SK-N-SH (cell line): ENCODE measurements at regions not wholly inside any gene's neighbourhood (a gene's known extent, or its start where the extent isn't known, plus 50 kb on each side); places are given as distances from the start of the nearest gene placed in this dataset.

Source experiments
- CTCF ChIA-PET: fragments of 300-600, 350-600 bp; formaldehyde crosslinking; extraction: SDS; loops from one replicate; lab custom pipeline; 2021; lab: Yijun Ruan, JAX
- POLR2A ChIA-PET: fragments of 350-600 bp; sonication (Branson Sonifier 250); formaldehyde crosslinking; extraction: SDS; loops from one replicate; lab custom pipeline; 2020; ENCODE audit warnings: antibody characterized with exemption, inconsistent platforms; lab: Yijun Ruan, JAX
- DNase-seq: peaks from one replicate; pipeline ENCODE4 v3.0.0; 2012
- H2AFZ ChIP-seq: fragments of 200-600 bp; sonication (generic); 2 replicates; pipeline ENCODE4 v1.8.1; 2016; ENCODE audit warnings: antibody characterized with exemption, mild to moderate bottlenecking, low read depth
- H3F3A ChIP-seq: fragments of 200-600 bp; sonication (generic); replicated peaks from 2 replicates; pipeline ENCODE3; 2016; ENCODE audit warnings: antibody characterized with exemption, mild to moderate bottlenecking; ENCODE audit not compliant: insufficient read depth
- H3K27ac ChIP-seq, 2 experiments: fragments of 200-500 bp in 1 of 2; fragments of 200-600 bp in 1 of 2; sonication (Bioruptor generic) in 1 of 2; sonication (generic), shearing (Covaris generic) in 1 of 2; 2 replicates each; pipeline versions ENCODE4 v1.5.1 to v1.6.1; 2014 to 2016; ENCODE audit warnings: low read depth in 2 of 2, inconsistent platforms in 1 of 2, low read length in 1 of 2, mild to moderate bottlenecking in 1 of 2, mixed read lengths in 1 of 2
- H3K27me3 ChIP-seq: fragments of 200-600 bp; sonication (generic), shearing (Covaris generic); 2 replicates; pipeline ENCODE4 v1.6.1; 2016; ENCODE audit warnings: mixed run types; ENCODE audit not compliant: insufficient read depth
- H3K36me3 ChIP-seq, 2 experiments: fragments of 200-500 bp in 1 of 2; fragments of 200-600 bp in 1 of 2; sonication (Bioruptor generic) in 1 of 2; sonication (generic) in 1 of 2; replicated peaks in 1 of 2; 2 replicates each; pipeline versions ENCODE3 to v1.5.1; 2014 to 2016; ENCODE audit warnings: low read length in 1 of 2, mild to moderate bottlenecking in 1 of 2; ENCODE audit not compliant: insufficient read depth in 2 of 2, control insufficient read depth in 1 of 2
- H3K4me1 ChIP-seq, 2 experiments: fragments of 200-500 bp in 1 of 2; fragments of 200-600 bp in 1 of 2; sonication (Bioruptor generic) in 1 of 2; sonication (generic), shearing (Covaris generic) in 1 of 2; 2 replicates each; pipeline versions ENCODE4 v1.5.1 to v1.6.1; 2014 to 2016; ENCODE audit warnings: low read depth in 1 of 2, low read length in 1 of 2, mixed run types in 1 of 2; ENCODE audit not compliant: insufficient read depth in 2 of 2, control insufficient read depth in 1 of 2
- H3K4me2 ChIP-seq: fragments of 200-600 bp; sonication (generic), shearing (Covaris generic); 2 replicates; pipeline ENCODE4 v1.6.1; 2017; ENCODE audit warnings: mixed run types
- H3K4me3 ChIP-seq, 2 experiments: fragments of 200-500 bp in 1 of 2; fragments of 200-600 bp in 1 of 2; sonication (Bioruptor generic) in 1 of 2; sonication (generic), shearing (Covaris generic) in 1 of 2; 2 replicates each; pipeline versions ENCODE4 v1.5.1 to v1.8.1; 2014 to 2016; ENCODE audit warnings: low read depth in 2 of 2, inconsistent platforms in 1 of 2, low read length in 1 of 2, mild to moderate bottlenecking in 1 of 2, mixed read lengths in 1 of 2, moderate library complexity in 1 of 2
- H3K79me2 ChIP-seq: fragments of 200-600 bp; sonication (generic); 2 replicates; pipeline ENCODE4 v1.8.1; 2017; ENCODE audit warnings: mild to moderate bottlenecking; ENCODE audit not compliant: insufficient read depth
- H3K9ac ChIP-seq: fragments of 200-600 bp; sonication (generic); 2 replicates; pipeline ENCODE4 v1.6.1; 2017; ENCODE audit warnings: mixed run types
- H3K9me2 ChIP-seq: fragments of 200-600 bp; sonication (generic); 2 replicates; pipeline ENCODE4 v1.6.1; 2017; ENCODE audit warnings: mixed run types
- H3K9me3 ChIP-seq: fragments of 200-600 bp; sonication (generic); 2 replicates; pipeline ENCODE4 v1.6.1; 2017; ENCODE audit warnings: mixed run types, mild to moderate bottlenecking, moderate library complexity
- H4K20me1 ChIP-seq: fragments of 200-600 bp; sonication (generic); 2 replicates; pipeline ENCODE4 v1.6.1; 2017; ENCODE audit warnings: mild to moderate bottlenecking, mixed run types; ENCODE audit not compliant: insufficient read depth
- EP300 ChIP-seq, 2 experiments: IDR thresholded peaks; 2 replicates each; pipeline versions ENCODE4 v1.4.0 to v1.6.1; 2012; ENCODE audit warnings: borderline replicate concordance in 1 of 2, low read depth in 1 of 2, low read length in 1 of 2
- EZH2phosphoT487 ChIP-seq: fragments of 200-600 bp; sonication (generic); IDR thresholded peaks from 2 replicates; pipeline ENCODE4 v1.6.1; 2017; ENCODE audit warnings: low read depth, mixed run types, mild to moderate bottlenecking, antibody characterized with exemption, moderate library complexity, borderline replicate concordance
- FOSL2 ChIP-seq: IDR thresholded peaks from 2 replicates; pipeline ENCODE4 v1.4.0; 2012; ENCODE audit warnings: low read depth, mild to moderate bottlenecking, moderate library complexity, borderline replicate concordance
- FOXJ3 ChIP-seq: sonication (generic); formaldehyde crosslinking; IDR thresholded peaks from 2 replicates; pipeline ENCODE4 v1.5.1; 2020; ENCODE audit warnings: mild to moderate bottlenecking, missing genetic modification reagents
- FOXM1 ChIP-seq: IDR thresholded peaks from 2 replicates; pipeline ENCODE4 v1.4.0; 2012; ENCODE audit warnings: low read depth, mild to moderate bottlenecking
- GATA2 ChIP-seq: sonication (generic); formaldehyde crosslinking; IDR thresholded peaks from 2 replicates; pipeline ENCODE4 v1.5.0; 2020; ENCODE audit warnings: mild to moderate bottlenecking, missing genetic modification reagents
- IRF3 ChIP-seq: fragments of 150-350 bp; IDR thresholded peaks from 2 replicates; pipeline ENCODE4 v1.6.1; 2016; ENCODE audit warnings: mild to moderate bottlenecking, low read depth, low read length
- JUND ChIP-seq: IDR thresholded peaks from 2 replicates; pipeline ENCODE4 v1.4.0; 2012
- NFIC ChIP-seq: IDR thresholded peaks from 2 replicates; pipeline ENCODE4 v1.4.0; 2012; ENCODE audit warnings: borderline replicate concordance
- POLR2AphosphoS5 ChIP-seq: IDR thresholded peaks from 2 replicates; pipeline ENCODE4 v1.6.1; 2012; ENCODE audit warnings: low read depth, low read length
- RCOR1 ChIP-seq: fragments of 150-350 bp; IDR thresholded peaks from 2 replicates; pipeline ENCODE4 v1.6.1; 2017; ENCODE audit warnings: antibody characterized with exemption, low read length
- RFX5 ChIP-seq: IDR thresholded peaks from 2 replicates; pipeline ENCODE4 v1.6.1; 2012; ENCODE audit warnings: mild to moderate bottlenecking, improper control_type of control experiment, low read length
- RXRA ChIP-seq: IDR thresholded peaks from 2 replicates; pipeline ENCODE4 v1.4.0; 2012; ENCODE audit warnings: low read depth, mild to moderate bottlenecking, borderline replicate concordance
- TCF12 ChIP-seq: IDR thresholded peaks from 2 replicates; pipeline ENCODE4 v1.4.0; 2012
- USF1 ChIP-seq: IDR thresholded peaks from 2 replicates; pipeline ENCODE4 v1.4.0; 2012; ENCODE audit warnings: low read depth, borderline replicate concordance
- WGBS: methylation state at CpG from one replicate; pipeline ENCODE4 v1.1.6; 2017; ENCODE audit warnings: low lambda C conversion rate; 5-methylcytosine and 5-hydroxymethylcytosine counted together
- TF ChIP-seq, protein P1 (sequence below): IDR thresholded peaks from 2 replicates; pipeline ENCODE4 v1.6.1; 2012; ENCODE audit warnings: mild to moderate bottlenecking, low read depth, low read length, moderate library complexity
- TF ChIP-seq, protein P2 (sequence below): fragments of 200-600 bp; sonication (generic); IDR thresholded peaks from 2 replicates; pipeline ENCODE4 v1.6.1; 2017; ENCODE audit warnings: antibody characterized with exemption, mild to moderate bottlenecking, moderate library complexity
- TF ChIP-seq, protein P3 (sequence below): IDR thresholded peaks from 2 replicates; pipeline ENCODE4 v1.4.0; 2012; ENCODE audit warnings: low read depth

- H3K27me3 ChIP-seq, result no peaks in the 10 kb centered on the region
- H3K27ac ChIP-seq, result no peak overlapping the region
- H3K9me3 ChIP-seq, result no peaks in the 10 kb centered on the region
- 100% methylated on average over 2 of the region's 2 CpGs for WGBS
- H3K9me2 ChIP-seq, result no peaks in the 10 kb centered on the region
- POLR2A ChIA-PET, result no interaction called here
- TF ChIP-seq EP300 (IDR thresholded peaks at IDR 0.05; ENCODE audit: borderline replicate concordance in 1 of 2, low read depth in 1 of 2, low read length in 1 of 2) (no peak), USF1 (no peak), TCF12 (no peak), RFX5 (no peak), FOSL2 (no peak), POLR2AphosphoS5 (no peak), IRF3 (no peak), EZH2phosphoT487 (no peak), FOXM1 (no peak), NFIC (no peak), RCOR1 (no peak), FOXJ3 (CRISPR knock-in tag) (no peak), RXRA (no peak), JUND (no peak), GATA2 (CRISPR knock-in tag) (no peak)
- TF ChIP-seq, protein P1, sequence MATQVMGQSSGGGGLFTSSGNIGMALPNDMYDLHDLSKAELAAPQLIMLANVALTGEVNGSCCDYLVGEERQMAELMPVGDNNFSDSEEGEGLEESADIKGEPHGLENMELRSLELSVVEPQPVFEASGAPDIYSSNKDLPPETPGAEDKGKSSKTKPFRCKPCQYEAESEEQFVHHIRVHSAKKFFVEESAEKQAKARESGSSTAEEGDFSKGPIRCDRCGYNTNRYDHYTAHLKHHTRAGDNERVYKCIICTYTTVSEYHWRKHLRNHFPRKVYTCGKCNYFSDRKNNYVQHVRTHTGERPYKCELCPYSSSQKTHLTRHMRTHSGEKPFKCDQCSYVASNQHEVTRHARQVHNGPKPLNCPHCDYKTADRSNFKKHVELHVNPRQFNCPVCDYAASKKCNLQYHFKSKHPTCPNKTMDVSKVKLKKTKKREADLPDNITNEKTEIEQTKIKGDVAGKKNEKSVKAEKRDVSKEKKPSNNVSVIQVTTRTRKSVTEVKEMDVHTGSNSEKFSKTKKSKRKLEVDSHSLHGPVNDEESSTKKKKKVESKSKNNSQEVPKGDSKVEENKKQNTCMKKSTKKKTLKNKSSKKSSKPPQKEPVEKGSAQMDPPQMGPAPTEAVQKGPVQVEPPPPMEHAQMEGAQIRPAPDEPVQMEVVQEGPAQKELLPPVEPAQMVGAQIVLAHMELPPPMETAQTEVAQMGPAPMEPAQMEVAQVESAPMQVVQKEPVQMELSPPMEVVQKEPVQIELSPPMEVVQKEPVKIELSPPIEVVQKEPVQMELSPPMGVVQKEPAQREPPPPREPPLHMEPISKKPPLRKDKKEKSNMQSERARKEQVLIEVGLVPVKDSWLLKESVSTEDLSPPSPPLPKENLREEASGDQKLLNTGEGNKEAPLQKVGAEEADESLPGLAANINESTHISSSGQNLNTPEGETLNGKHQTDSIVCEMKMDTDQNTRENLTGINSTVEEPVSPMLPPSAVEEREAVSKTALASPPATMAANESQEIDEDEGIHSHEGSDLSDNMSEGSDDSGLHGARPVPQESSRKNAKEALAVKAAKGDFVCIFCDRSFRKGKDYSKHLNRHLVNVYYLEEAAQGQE, result no peak
- TF ChIP-seq, protein P2, sequence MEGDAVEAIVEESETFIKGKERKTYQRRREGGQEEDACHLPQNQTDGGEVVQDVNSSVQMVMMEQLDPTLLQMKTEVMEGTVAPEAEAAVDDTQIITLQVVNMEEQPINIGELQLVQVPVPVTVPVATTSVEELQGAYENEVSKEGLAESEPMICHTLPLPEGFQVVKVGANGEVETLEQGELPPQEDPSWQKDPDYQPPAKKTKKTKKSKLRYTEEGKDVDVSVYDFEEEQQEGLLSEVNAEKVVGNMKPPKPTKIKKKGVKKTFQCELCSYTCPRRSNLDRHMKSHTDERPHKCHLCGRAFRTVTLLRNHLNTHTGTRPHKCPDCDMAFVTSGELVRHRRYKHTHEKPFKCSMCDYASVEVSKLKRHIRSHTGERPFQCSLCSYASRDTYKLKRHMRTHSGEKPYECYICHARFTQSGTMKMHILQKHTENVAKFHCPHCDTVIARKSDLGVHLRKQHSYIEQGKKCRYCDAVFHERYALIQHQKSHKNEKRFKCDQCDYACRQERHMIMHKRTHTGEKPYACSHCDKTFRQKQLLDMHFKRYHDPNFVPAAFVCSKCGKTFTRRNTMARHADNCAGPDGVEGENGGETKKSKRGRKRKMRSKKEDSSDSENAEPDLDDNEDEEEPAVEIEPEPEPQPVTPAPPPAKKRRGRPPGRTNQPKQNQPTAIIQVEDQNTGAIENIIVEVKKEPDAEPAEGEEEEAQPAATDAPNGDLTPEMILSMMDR, result no peak
- TF ChIP-seq, protein P3, sequence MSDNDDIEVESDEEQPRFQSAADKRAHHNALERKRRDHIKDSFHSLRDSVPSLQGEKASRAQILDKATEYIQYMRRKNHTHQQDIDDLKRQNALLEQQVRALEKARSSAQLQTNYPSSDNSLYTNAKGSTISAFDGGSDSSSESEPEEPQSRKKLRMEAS, result no peak
- TF ChIP-seq, all 33 proteins: peak for 0
- no peak for DNase-seq
- no peaks in the 10 kb centered on the region for H3K36me3 ChIP-seq
- H3F3A ChIP-seq, result peaks cover 4% of the 10 kb centered on the region
- no peak overlapping the region for H3K4me2 ChIP-seq
- H4K20me1 ChIP-seq, result no peaks in the 10 kb centered on the region
- H2AFZ ChIP-seq, result no peak overlapping the region
- CTCF ChIA-PET, result no interaction called here
- H3K4me1 ChIP-seq, result peaks cover 0 to 7% of the 10 kb centered on the region in 2 experiments; a peak in 1 of 4 replicates
- no peaks in the 10 kb centered on the region for H3K79me2 ChIP-seq
- H3K4me3 ChIP-seq, result no peak overlapping the region
- H3K9ac ChIP-seq, result no peak overlapping the region
Measured at GRCh38 chr7:41813286-41813685, 110.4 kb upstream of the INHBA start.
